GM23248 (cell line): ENCODE measurements at regions not wholly inside any gene's neighbourhood (a gene's known extent, or its start where the extent isn't known, plus 50 kb on each side); places are given as distances from the start of the nearest gene placed in this dataset.

Experiments used
- DNase-seq: peaks from one replicate; pipeline ENCODE4 v3.0.0-alpha.2; 2015
- H2AFZ ChIP-seq: fragments of 200-600 bp; sonication (generic); 2 replicates; pipeline ENCODE4 v1.6.1; 2016; ENCODE audit warnings: antibody characterized with exemption
- H3F3A ChIP-seq: fragments of 200-600 bp; sonication (generic); 2 replicates; pipeline ENCODE4 v1.6.1; 2016; ENCODE audit warnings: mild to moderate bottlenecking, antibody characterized with exemption, mixed run types; ENCODE audit not compliant: insufficient read depth
- H3K27ac ChIP-seq: fragments of 200-600 bp; sonication (generic); 2 replicates; pipeline ENCODE4 v1.5.1; 2016; ENCODE audit warnings: mild to moderate bottlenecking
- H3K27me3 ChIP-seq: fragments of 200-600 bp; sonication (generic); replicated peaks from 2 replicates; pipeline ENCODE4 v1.6.1; 2016; ENCODE audit warnings: mild to moderate bottlenecking; ENCODE audit not compliant: insufficient read depth
- H3K36me3 ChIP-seq: fragments of 200-600 bp; sonication (generic); 2 replicates; pipeline ENCODE4 v1.6.1; 2016; ENCODE audit warnings: low read depth, mild to moderate bottlenecking
- H3K4me1 ChIP-seq: fragments of 200-600 bp; sonication (generic); 2 replicates; pipeline ENCODE4 v1.6.1; 2016; ENCODE audit warnings: mild to moderate bottlenecking; ENCODE audit not compliant: insufficient read depth
- H3K4me2 ChIP-seq: fragments of 200-600 bp; sonication (generic); one replicate; pipeline ENCODE4 v1.6.1; 2016; ENCODE audit warnings: mild to moderate bottlenecking; ENCODE audit not compliant: unreplicated experiment
- H3K4me3 ChIP-seq: fragments of 200-600 bp; sonication (generic); 2 replicates; pipeline ENCODE4 v1.5.1; 2016; ENCODE audit warnings: mild to moderate bottlenecking
- H3K79me2 ChIP-seq: fragments of 200-600 bp; sonication (generic); 2 replicates; pipeline ENCODE4 v1.6.1; 2016; ENCODE audit warnings: mild to moderate bottlenecking; ENCODE audit not compliant: insufficient read depth
- H3K9ac ChIP-seq: fragments of 200-600 bp; sonication (generic); 2 replicates; pipeline ENCODE4 v1.6.1; 2016; ENCODE audit warnings: mild to moderate bottlenecking
- H3K9me2 ChIP-seq: fragments of 200-600 bp; sonication (generic); 2 replicates; pipeline ENCODE4 v1.6.1; 2016; ENCODE audit warnings: mixed run types, mild to moderate bottlenecking, moderate library complexity; ENCODE audit not compliant: insufficient read depth
- H3K9me3 ChIP-seq: fragments of 200-600 bp; sonication (generic); one replicate; pipeline ENCODE4 v1.6.1; 2017; ENCODE audit warnings: low read depth
- H4K20me1 ChIP-seq: fragments of 200-600 bp; sonication (generic); 2 replicates; pipeline ENCODE4 v1.6.0; 2016; ENCODE audit not compliant: insufficient read depth
- EZH2 ChIP-seq: fragments of 200-600 bp; sonication (generic); IDR thresholded peaks from 2 replicates; pipeline ENCODE4 v1.6.1; 2018; ENCODE audit warnings: antibody characterized with exemption, mild to moderate bottlenecking; ENCODE audit not compliant: insufficient read depth, poor library complexity, severe bottlenecking
- EZH2phosphoT487 ChIP-seq: fragments of 200-600 bp; sonication (generic); IDR thresholded peaks from 2 replicates; pipeline ENCODE4 v1.6.1; 2018; ENCODE audit warnings: antibody characterized with exemption, moderate library complexity, mild to moderate bottlenecking, low read depth; ENCODE audit not compliant: insufficient read depth
- WGBS, 2 experiments: methylation state at CpG; one replicate each; pipeline ENCODE4 v1.1.6; 2015 to 2017; ENCODE audit warnings: low lambda C conversion rate in 2 of 2, low coverage in 1 of 2; ENCODE audit errors: missing lambda C conversion rate in 2 of 2; 5-methylcytosine and 5-hydroxymethylcytosine counted together
- in situ Hi-C: fragments of 300-500 bp; cut with MboI; formaldehyde crosslinking; loops from 2 replicates; pipeline ENCODE4 v1.15.0; 2020

DNA sequence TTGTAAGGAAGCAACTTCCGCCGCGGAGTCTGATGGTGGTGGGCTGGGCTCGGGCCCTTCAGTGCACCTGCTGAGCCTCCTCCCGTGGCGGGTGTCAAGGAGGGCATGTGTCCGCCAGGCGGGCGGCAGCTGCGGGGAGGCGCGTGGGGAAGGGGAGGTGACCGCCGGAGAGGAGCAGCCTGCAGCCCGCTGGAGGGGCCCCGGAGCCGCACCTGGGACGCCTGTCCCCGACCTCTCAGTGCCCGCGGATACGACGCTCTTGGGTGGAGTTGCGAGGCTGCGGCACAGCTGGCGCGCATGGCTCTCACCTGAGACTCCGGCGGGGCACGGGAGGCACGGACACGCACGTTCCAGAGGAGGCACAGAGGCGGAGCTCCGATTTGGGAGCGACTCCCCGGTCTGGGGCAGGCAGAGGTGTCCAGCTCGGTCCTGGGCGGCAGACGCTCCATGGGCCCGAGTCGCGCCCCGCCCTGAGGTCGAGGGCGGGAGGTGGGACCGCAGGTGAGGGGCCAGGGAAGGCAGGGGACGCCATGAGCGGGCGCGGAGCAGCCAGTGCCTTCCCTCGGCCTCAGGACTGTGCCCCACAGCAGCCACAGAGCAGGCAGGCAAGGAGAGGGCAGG, 50.2 kb upstream of the PRR20G start:
- H3K9me2 ChIP-seq = no peaks in the 10 kb centered on the region
- H3K9me3 ChIP-seq = no peaks in the 10 kb centered on the region
- no peaks in the 10 kb centered on the region for H3K79me2 ChIP-seq
- no peak overlapping the region for H2AFZ ChIP-seq
- H3K27me3 ChIP-seq = peaks cover 36% of the 10 kb centered on the region
- no peaks in the 10 kb centered on the region for H3F3A ChIP-seq
- no peak overlapping the region for H3K9ac ChIP-seq
- H3K4me3 ChIP-seq = no peak overlapping the region
- in situ Hi-C loops = no loop called here
- WGBS, 2 experiments = 14 to 16% methylated on average over 35 to 49 of the region's 52 CpGs
- no peak overlapping the region for H3K4me2 ChIP-seq
- no peak overlapping the region for H3K27ac ChIP-seq
- TF ChIP-seq EZH2 = no peak
- TF ChIP-seq EZH2phosphoT487 = no peak
- no peaks in the 10 kb centered on the region for H3K4me1 ChIP-seq
- no peaks in the 10 kb centered on the region for H3K36me3 ChIP-seq
- no peaks in the 10 kb centered on the region for H4K20me1 ChIP-seq
- DNase-seq = no peak
